A549 (cell line): ENCODE measurements at regions not wholly inside any gene's neighbourhood (a gene's known extent, or its start where the extent isn't known, plus 50 kb on each side); places are given as distances from the start of the nearest gene placed in this dataset.

Experiments
- ATAC-seq, 2 experiments: fragments of 200-7000 bp in 1 of 2; fragments of >200 bp in 1 of 2; cut with Nextera tagmentation in 1 of 2; cut with Tn5 transposase in 1 of 2; 3 replicates each; pipeline versions ENCODE4 v1.8.0 to v1.9.1; 2018 to 2020; ENCODE audit warnings: mild to moderate bottlenecking in 1 of 2, moderate library complexity in 1 of 2
- CTCF ChIA-PET: fragments of 300-600 bp; sonication (Branson Sonifier 250); formaldehyde crosslinking; extraction: SDS; loops from one replicate; lab custom pipeline; 2021; ENCODE audit warnings: antibody characterized with exemption, inconsistent platforms; lab: Yijun Ruan, JAX
- POLR2A ChIA-PET: fragments of 350-600 bp; formaldehyde crosslinking; extraction: SDS; loops from one replicate; lab custom pipeline; 2021; ENCODE audit warnings: antibody characterized with exemption, inconsistent platforms; lab: Yijun Ruan, JAX
- DNase-seq, 2 experiments: peaks; one replicate each; pipeline versions ENCODE4 v3.0.0 to v3.0.0-alpha.2; 2011 to 2016; ENCODE audit warnings: low read depth in 1 of 2, low spot score in 1 of 2
- FAIRE-seq: peaks from 2 replicates; lab custom pipeline; 2011; peaks lifted over from hg19 to GRCh38; lab: Jason Lieb, UNC
- H3K27ac ChIP-seq, 2 experiments: fragments of >200 bp; sonication (Bioruptor Twin); formaldehyde crosslinking; 3 replicates each; pipeline ENCODE4 v1.5.1; 2016 to 2017
- H3K4me1 ChIP-seq: fragments of >200 bp; sonication (Bioruptor Twin); formaldehyde crosslinking; 3 replicates; pipeline ENCODE4 v1.6.1; 2016
- H3K4me2 ChIP-seq: fragments of >200 bp; sonication (Bioruptor Twin); formaldehyde crosslinking; 3 replicates; pipeline ENCODE4 v1.6.1; 2016
- H3K4me3 ChIP-seq: fragments of >200 bp; sonication (Bioruptor Twin); formaldehyde crosslinking; 3 replicates; pipeline ENCODE4 v1.5.1; 2016
- H3K9me3 ChIP-seq: fragments of >200 bp; sonication (Bioruptor Twin); formaldehyde crosslinking; 3 replicates; pipeline ENCODE4 v1.6.1; 2016
- CBX2 ChIP-seq: fragments of 200-600 bp; sonication (generic); IDR thresholded peaks from 2 replicates; pipeline ENCODE4 v1.6.1; 2016; ENCODE audit warnings: low read depth, mild to moderate bottlenecking, borderline replicate concordance
- CEBPB ChIP-seq, 2 experiments: fragments of >200 bp in 1 of 2; sonication (Bioruptor Twin) in 1 of 2; formaldehyde crosslinking in 1 of 2; IDR thresholded peaks; 2 replicates each; pipeline ENCODE4 v1.6.1; 2012 to 2016
- CHD4 ChIP-seq: fragments of 200-600 bp; sonication (generic); IDR thresholded peaks from 2 replicates; pipeline ENCODE4 v1.6.1; 2016; ENCODE audit warnings: antibody characterized with exemption, mild to moderate bottlenecking, borderline replicate concordance
- EP300 ChIP-seq, 2 experiments: fragments of >200 bp; sonication (Bioruptor Twin); formaldehyde crosslinking; IDR thresholded peaks; 2 replicates in 1 of 2; 3 replicates in 1 of 2; pipeline ENCODE4 v1.6.1; 2016 to 2017
- ESRRA ChIP-seq: fragments of 150-350 bp; IDR thresholded peaks from 2 replicates; pipeline ENCODE4 v1.6.1; 2014; ENCODE audit warnings: mild to moderate bottlenecking, low read length, borderline replicate concordance
- FOSB ChIP-seq: fragments of 250-450 bp; sonication (Bioruptor Pico); IDR thresholded peaks from 2 replicates; pipeline ENCODE4 v1.5.0; 2020; ENCODE audit warnings: mild to moderate bottlenecking, moderate library complexity
- GATA3 ChIP-seq: IDR thresholded peaks from 2 replicates; pipeline ENCODE4 v1.6.1; 2012; ENCODE audit warnings: borderline replicate concordance
- HDAC2 ChIP-seq: fragments of 200-600 bp; sonication (generic); IDR thresholded peaks from 2 replicates; pipeline ENCODE4 v1.6.1; 2016
- HOXA7 ChIP-seq: fragments of 250-450 bp; sonication (Bioruptor Pico); IDR thresholded peaks from 2 replicates; pipeline ENCODE4 v1.5.0; 2020; ENCODE audit warnings: mild to moderate bottlenecking, moderate library complexity
- JUN ChIP-seq, 2 experiments: fragments of >200 bp; sonication (Bioruptor Twin); formaldehyde crosslinking; IDR thresholded peaks; 2 replicates in 1 of 2; 3 replicates in 1 of 2; pipeline ENCODE4 v1.6.1; 2016 to 2017
- JUNB ChIP-seq: fragments of >200 bp; sonication (Bioruptor Twin); formaldehyde crosslinking; IDR thresholded peaks from 2 replicates; pipeline ENCODE4 v1.6.1; 2016
- KDM1A ChIP-seq: fragments of 200-600 bp; sonication (generic); IDR thresholded peaks from 2 replicates; pipeline ENCODE4 v1.6.1; 2016; ENCODE audit warnings: low read depth, mild to moderate bottlenecking
- KDM5A ChIP-seq: fragments of 200-600 bp; sonication (generic); IDR thresholded peaks from 2 replicates; pipeline ENCODE4 v1.6.1; 2016; ENCODE audit warnings: antibody characterized with exemption, mild to moderate bottlenecking
- NR3C1 ChIP-seq: fragments of >200 bp; sonication (Bioruptor Twin); formaldehyde crosslinking; IDR thresholded peaks from 3 replicates; pipeline ENCODE4 v1.6.1; 2017
- RAD21 ChIP-seq, 2 experiments: fragments of >200 bp in 1 of 2; sonication (Bioruptor Twin) in 1 of 2; formaldehyde crosslinking in 1 of 2; IDR thresholded peaks in 1 of 2; conservative IDR thresholded peaks in 1 of 2; 2 replicates in 1 of 2; 3 replicates in 1 of 2; pipeline ENCODE4 v1.6.1; 2012 to 2018; ENCODE audit warnings: inconsistent platforms in 1 of 2
- RFX5 ChIP-seq: fragments of 450-650 bp; IDR thresholded peaks from 2 replicates; pipeline ENCODE4 v1.7.1; 2014; ENCODE audit warnings: antibody characterized with exemption, mild to moderate bottlenecking, moderate library complexity
- TFCP2L1 ChIP-seq: fragments of 250-450 bp; sonication (Bioruptor Pico); IDR thresholded peaks from 2 replicates; pipeline ENCODE4 v1.5.0; 2021; ENCODE audit warnings: mild to moderate bottlenecking
- ZC3H11A ChIP-seq: fragments of 450-650 bp; IDR thresholded peaks from 2 replicates; pipeline ENCODE4 v1.6.1; 2014; ENCODE audit warnings: antibody characterized with exemption, mild to moderate bottlenecking
- ZSCAN20 ChIP-seq: fragments of 250-450 bp; sonication (Bioruptor Pico); IDR thresholded peaks from 2 replicates; pipeline ENCODE4 v1.8.0; 2022; ENCODE audit warnings: mild to moderate bottlenecking, moderate library complexity
- WGBS: methylation state at CpG from one replicate; pipeline ENCODE4 v1.1.6; 2017; ENCODE audit errors: missing lambda C conversion rate; 5-methylcytosine and 5-hydroxymethylcytosine counted together
- TF ChIP-seq, protein P1 (sequence below): IDR thresholded peaks from 2 replicates; pipeline ENCODE4 v1.6.1; 2012; ENCODE audit warnings: low read depth, borderline replicate concordance
- TF ChIP-seq, protein P2 (sequence below): fragments of >200 bp; sonication (Bioruptor Twin); formaldehyde crosslinking; IDR thresholded peaks from 3 replicates; pipeline ENCODE4 v1.6.1; 2016
- TF ChIP-seq, protein P3 (sequence below): fragments of 250-450 bp; sonication (Bioruptor Pico); IDR thresholded peaks from 2 replicates; pipeline ENCODE4 v1.5.0; 2021; ENCODE audit warnings: mild to moderate bottlenecking, moderate library complexity, borderline replicate concordance
- TF ChIP-seq, protein P4 (sequence below): fragments of 150-350 bp; IDR thresholded peaks from 2 replicates; pipeline ENCODE4 v1.6.1; 2014; ENCODE audit warnings: low read depth, mild to moderate bottlenecking, low read length
- TF ChIP-seq, protein P5 (sequence below): IDR thresholded peaks from 2 replicates; pipeline ENCODE4 v1.6.1; 2012
- TF ChIP-seq, protein P6 (sequence below): IDR thresholded peaks from 2 replicates; pipeline ENCODE4 v1.6.1; 2012
- TF ChIP-seq, protein P7 (sequence below): fragments of 450-650 bp; IDR thresholded peaks from 2 replicates; pipeline ENCODE4 v1.6.1; 2014; ENCODE audit warnings: antibody characterized with exemption

DNA sequence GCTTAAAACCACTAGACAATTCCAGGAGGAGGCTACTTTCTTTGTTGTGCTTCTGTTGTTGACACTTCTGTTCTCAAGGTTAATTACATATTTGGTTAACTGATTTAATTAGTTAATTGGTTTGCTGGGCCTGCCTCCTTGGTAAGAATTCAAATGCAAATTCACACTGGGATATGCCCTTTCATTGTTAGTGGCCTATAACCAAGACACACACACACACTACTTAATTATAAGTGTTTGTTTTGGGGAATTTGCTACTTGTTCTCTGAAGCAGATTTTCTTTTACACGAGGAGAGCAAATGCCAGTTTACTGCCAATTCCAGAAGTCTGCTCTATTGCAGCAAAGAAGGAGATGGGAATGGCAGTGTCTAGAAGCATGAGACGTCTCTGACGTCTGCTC lies 101.6 kb upstream of the BASP1 start:
- FAIRE-seq (no peak), DNase-seq (no peak), ATAC-seq (no peak)
- H3K4me3 ChIP-seq = no peak overlapping the region
- peaks cover 79% of the 10 kb centered on the region for H3K4me1 ChIP-seq
- WGBS = 54% methylated on average over 3 of the region's 3 CpGs
- no peaks in the 10 kb centered on the region; the same call in 2 of the 3 replicates for H3K9me3 ChIP-seq
- POLR2A ChIA-PET = no interaction called here
- peak overlapping the region; percentile 70; the same call in 1 of the 3 replicates for H3K4me2 ChIP-seq
- CTCF ChIA-PET = interaction anchor here (0.8 to 3.2 kb wide), 9 partner anchors 15 to 218 kb away, joined by 3 to 24 read pairs (median 3); partner anchors contain the start of gene MYO10
- H3K27ac ChIP-seq = peak overlapping the region; percentile 76 to 92
- TF ChIP-seq, protein P1, sequence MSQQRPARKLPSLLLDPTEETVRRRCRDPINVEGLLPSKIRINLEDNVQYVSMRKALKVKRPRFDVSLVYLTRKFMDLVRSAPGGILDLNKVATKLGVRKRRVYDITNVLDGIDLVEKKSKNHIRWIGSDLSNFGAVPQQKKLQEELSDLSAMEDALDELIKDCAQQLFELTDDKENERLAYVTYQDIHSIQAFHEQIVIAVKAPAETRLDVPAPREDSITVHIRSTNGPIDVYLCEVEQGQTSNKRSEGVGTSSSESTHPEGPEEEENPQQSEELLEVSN = no peak
- TF ChIP-seq, protein P2, sequence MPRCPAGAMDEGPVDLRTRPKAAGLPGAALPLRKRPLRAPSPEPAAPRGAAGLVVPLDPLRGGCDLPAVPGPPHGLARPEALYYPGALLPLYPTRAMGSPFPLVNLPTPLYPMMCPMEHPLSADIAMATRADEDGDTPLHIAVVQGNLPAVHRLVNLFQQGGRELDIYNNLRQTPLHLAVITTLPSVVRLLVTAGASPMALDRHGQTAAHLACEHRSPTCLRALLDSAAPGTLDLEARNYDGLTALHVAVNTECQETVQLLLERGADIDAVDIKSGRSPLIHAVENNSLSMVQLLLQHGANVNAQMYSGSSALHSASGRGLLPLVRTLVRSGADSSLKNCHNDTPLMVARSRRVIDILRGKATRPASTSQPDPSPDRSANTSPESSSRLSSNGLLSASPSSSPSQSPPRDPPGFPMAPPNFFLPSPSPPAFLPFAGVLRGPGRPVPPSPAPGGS = no peak
- TF ChIP-seq CEBPB (IDR thresholded peaks at IDR 0.05) (no peak), KDM1A (no peak), RAD21 (conservative IDR thresholded peaks at IDR 0.05 in 1 of 2, IDR thresholded peaks at IDR 0.05 in 1 of 2) (no peak), NR3C1 (no peak), CBX2 (no peak), ZC3H11A (no peak)
- TF ChIP-seq, protein P3, sequence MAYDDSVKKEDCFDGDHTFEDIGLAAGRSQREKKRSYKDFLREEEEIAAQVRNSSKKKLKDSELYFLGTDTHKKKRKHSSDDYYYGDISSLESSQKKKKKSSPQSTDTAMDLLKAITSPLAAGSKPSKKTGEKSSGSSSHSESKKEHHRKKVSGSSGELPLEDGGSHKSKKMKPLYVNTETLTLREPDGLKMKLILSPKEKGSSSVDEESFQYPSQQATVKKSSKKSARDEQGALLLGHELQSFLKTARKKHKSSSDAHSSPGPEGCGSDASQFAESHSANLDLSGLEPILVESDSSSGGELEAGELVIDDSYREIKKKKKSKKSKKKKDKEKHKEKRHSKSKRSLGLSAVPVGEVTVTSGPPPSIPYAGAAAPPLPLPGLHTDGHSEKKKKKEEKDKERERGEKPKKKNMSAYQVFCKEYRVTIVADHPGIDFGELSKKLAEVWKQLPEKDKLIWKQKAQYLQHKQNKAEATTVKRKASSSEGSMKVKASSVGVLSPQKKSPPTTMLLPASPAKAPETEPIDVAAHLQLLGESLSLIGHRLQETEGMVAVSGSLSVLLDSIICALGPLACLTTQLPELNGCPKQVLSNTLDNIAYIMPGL (CRISPR knock-in tag) = no peak
- TF ChIP-seq, protein P4, sequence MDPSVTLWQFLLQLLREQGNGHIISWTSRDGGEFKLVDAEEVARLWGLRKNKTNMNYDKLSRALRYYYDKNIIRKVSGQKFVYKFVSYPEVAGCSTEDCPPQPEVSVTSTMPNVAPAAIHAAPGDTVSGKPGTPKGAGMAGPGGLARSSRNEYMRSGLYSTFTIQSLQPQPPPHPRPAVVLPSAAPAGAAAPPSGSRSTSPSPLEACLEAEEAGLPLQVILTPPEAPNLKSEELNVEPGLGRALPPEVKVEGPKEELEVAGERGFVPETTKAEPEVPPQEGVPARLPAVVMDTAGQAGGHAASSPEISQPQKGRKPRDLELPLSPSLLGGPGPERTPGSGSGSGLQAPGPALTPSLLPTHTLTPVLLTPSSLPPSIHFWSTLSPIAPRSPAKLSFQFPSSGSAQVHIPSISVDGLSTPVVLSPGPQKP = no peak

DNA sequence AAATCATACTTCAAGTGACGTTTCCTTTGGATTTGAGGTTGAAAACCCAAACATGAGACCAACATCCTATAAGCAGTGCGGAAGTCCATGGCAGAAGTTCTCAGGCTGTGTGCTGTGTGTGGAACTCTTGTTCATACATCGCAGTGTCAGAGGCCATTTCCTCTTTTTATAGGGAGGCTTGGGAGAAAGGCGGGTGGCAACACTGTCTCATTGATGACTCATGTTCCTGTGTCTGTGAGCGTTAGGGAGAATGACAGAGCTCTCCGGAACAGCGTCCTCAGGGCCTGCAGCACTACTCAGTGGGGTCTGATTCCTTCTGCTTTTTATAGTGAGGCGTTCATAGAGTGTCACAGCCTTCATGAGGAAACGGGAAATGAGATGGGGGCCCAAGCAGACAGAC lies 98.8 kb upstream of the BASP1 start:
- ChIA-PET CTCF (interaction anchor here (0.6 to 1.5 kb wide), 5 partner anchors 10 to 175 kb away, joined by 3 to 6 read pairs (median 5); no protein-coding TSS in a partner anchor), POLR2A (interaction anchor here (1.0 kb wide), 1 partner anchor 182 kb away, joined by 4 read pairs; the partner anchor contains the start of gene MYO10)
- WGBS = 3% methylated on average over 9 of the region's 9 CpGs
- H3K4me2 ChIP-seq = peak overlapping the region; percentile 72
- FAIRE-seq (peak; percentile 39), DNase-seq (peak; percentile 92 to 96), ATAC-seq (peak; percentile 93 to 98)
- no peaks in the 10 kb centered on the region for H3K9me3 ChIP-seq
- H3K4me3 ChIP-seq = no peak overlapping the region
- peaks cover 52% of the 10 kb centered on the region for H3K4me1 ChIP-seq
- peak overlapping the region; percentile 87 to 92 for H3K27ac ChIP-seq
- TF ChIP-seq ZSCAN20 (CRISPR knock-in tag) (0 out of 2 replicates have a peak, but pooled peaks have one; percentile 54), JUNB (peak; percentile 77), HDAC2 (no peak), JUN (IDR thresholded peaks at IDR 0.05) (0 out of 5 replicates have a peak, but pooled peaks of 1 of the 2 experiments have one; percentile 28), CHD4 (no peak), FOSB (CRISPR knock-in tag) (no peak), CEBPB (IDR thresholded peaks at IDR 0.05) (0 out of 4 replicates have a peak, but pooled peaks of 1 of the 2 experiments have one; percentile 19), CBX2 (no peak), RFX5 (no peak), EP300 (IDR thresholded peaks at IDR 0.05) (no peak; a peak in 1 of 5 replicates), NR3C1 (no peak), TFCP2L1 (CRISPR knock-in tag) (no peak), GATA3 (peak; percentile 58; the same call in 1 of the 2 replicates), KDM5A (no peak), ESRRA (no peak), HOXA7 (CRISPR knock-in tag) (no peak)
- TF ChIP-seq, protein P5, sequence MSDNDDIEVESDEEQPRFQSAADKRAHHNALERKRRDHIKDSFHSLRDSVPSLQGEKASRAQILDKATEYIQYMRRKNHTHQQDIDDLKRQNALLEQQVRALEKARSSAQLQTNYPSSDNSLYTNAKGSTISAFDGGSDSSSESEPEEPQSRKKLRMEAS = peak; percentile 65; the same call in 1 of the 2 replicates
- TF ChIP-seq, protein P1 = peak; percentile 38; the same call in 1 of the 2 replicates
- TF ChIP-seq, protein P6, sequence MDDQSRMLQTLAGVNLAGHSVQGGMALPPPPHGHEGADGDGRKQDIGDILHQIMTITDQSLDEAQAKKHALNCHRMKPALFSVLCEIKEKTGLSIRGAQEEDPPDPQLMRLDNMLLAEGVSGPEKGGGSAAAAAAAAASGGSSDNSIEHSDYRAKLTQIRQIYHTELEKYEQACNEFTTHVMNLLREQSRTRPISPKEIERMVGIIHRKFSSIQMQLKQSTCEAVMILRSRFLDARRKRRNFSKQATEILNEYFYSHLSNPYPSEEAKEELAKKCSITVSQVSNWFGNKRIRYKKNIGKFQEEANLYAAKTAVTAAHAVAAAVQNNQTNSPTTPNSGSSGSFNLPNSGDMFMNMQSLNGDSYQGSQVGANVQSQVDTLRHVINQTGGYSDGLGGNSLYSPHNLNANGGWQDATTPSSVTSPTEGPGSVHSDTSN = no peak
- TF ChIP-seq, protein P4 = no peak
- TF ChIP-seq, protein P7, sequence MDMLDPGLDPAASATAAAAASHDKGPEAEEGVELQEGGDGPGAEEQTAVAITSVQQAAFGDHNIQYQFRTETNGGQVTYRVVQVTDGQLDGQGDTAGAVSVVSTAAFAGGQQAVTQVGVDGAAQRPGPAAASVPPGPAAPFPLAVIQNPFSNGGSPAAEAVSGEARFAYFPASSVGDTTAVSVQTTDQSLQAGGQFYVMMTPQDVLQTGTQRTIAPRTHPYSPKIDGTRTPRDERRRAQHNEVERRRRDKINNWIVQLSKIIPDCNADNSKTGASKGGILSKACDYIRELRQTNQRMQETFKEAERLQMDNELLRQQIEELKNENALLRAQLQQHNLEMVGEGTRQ = no peak
